Cardiac muscle cell (in vitro differentiated cells and primary cell): ENCODE measurements at regions not wholly inside any gene's neighbourhood (a gene's known extent, or its start where the extent isn't known, plus 50 kb on each side); places are given as distances from the start of the nearest gene placed in this dataset.

ENCODE experiments used
- DNase-seq, 2 donors: peaks; one replicate each; pipeline versions ENCODE4 v3.0.0 to v3.0.0-alpha.2; 2010 to 2017; ENCODE audit warnings: low read depth in 1 of 2, low spot score in 1 of 2
- H3K27ac ChIP-seq: fragments of 200-600 bp; sonication (generic); 2 replicates; pipeline ENCODE4 v1.5.1; 2016
- H3K27me3 ChIP-seq: fragments of 200-600 bp; sonication (generic); 2 replicates; pipeline ENCODE4 v1.6.0; 2016; ENCODE audit warnings: control low read depth
- H3K36me3 ChIP-seq: fragments of 200-600 bp; sonication (generic); 2 replicates; pipeline ENCODE4 v1.5.1; 2016; ENCODE audit warnings: control low read depth
- H3K4me1 ChIP-seq: fragments of 200-600 bp; sonication (generic); 2 replicates; pipeline ENCODE4 v1.8.1; 2017; ENCODE audit warnings: low read depth, mild to moderate bottlenecking, mixed run types
- H3K4me3 ChIP-seq: fragments of 200-600 bp; sonication (generic); 2 replicates; pipeline ENCODE4 v1.5.1; 2016; ENCODE audit warnings: mild to moderate bottlenecking
- H3K9me3 ChIP-seq: fragments of 200-600 bp; sonication (generic); 2 replicates; pipeline ENCODE4 v1.5.1; 2017; ENCODE audit warnings: low read depth, mild to moderate bottlenecking, control low read depth
- CTCF ChIP-seq: IDR thresholded peaks from 2 replicates; pipeline ENCODE4 v1.5.1; 2012; ENCODE audit warnings: low read depth, mild to moderate bottlenecking, low read length

DNA sequence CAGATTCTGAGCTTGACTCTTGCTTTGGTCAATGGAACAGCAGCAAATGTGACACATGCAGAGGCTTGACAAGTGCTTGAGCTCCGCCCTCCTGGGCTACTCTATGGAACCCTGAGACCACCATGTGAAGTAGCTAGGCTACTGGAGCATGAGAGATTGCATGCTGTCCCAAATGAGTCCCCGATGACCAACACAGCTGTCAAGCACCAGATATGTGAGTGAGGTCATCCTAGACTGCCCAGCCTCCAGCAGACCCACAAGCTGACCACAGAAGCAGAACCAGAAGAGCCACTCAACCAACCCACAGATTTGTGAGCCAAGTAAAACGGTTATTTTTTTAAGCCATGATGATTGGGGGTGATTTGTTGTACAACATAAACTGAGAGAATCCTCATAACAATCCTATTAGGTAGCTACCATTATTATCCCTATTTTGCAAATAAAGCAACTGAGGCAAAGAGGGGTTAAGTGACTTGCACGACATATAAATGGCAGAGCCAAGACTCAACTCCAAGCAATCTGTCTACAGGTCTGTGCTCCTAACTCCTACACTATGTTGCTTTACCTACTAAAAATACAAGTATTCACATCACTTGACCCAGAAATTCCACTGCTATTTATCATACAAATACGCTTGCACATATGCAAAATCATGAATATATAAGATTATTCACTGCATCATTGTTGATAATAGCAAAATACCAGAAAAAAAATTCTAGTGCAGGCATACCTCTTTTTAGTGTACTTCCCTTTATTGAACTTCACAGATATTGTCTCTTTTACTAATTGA, 136.2 kb downstream of the NDUFA12 start:
- H3K27ac ChIP-seq, result no peak overlapping the region
- no peak for DNase-seq

DNA sequence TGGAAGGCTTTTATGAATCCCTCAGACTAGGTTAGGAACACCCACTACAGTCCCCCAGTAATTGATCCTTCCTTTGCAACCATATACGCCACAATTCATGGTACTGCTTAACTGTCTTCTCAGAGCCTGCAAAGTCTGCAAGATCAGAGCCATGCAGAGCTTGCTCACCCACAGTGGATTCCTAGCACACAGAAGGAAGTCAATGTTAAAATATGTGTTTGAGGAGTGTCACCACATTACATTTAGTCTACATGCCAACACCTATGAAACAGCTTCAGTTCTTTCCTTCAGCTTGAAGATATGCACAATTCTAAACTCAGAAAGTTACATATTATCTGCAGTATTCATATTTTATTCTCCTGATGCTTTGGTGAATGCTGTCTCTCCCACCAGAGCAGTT, 138.5 kb downstream of the NDUFA12 start:
- DNase-seq, result no peak
- no peak for TF ChIP-seq CTCF
- H3K4me1 ChIP-seq, result no peaks in the 10 kb centered on the region
- peaks cover 3% of the 10 kb centered on the region for H3K27me3 ChIP-seq
- H3K9me3 ChIP-seq, result no peaks in the 10 kb centered on the region
- no peak overlapping the region for H3K4me3 ChIP-seq
- H3K27ac ChIP-seq, result no peak overlapping the region
- no peaks in the 10 kb centered on the region for H3K36me3 ChIP-seq

More for the DNA sequence above, 136.2 kb downstream of the NDUFA12 start:
- Histone ChIP-seq H3K27me3 (peaks cover 17% of the 10 kb centered on the region), H3K4me3 (no peak overlapping the region), H3K4me1 (no peaks in the 10 kb centered on the region), H3K9me3 (no peaks in the 10 kb centered on the region), H3K36me3 (no peaks in the 10 kb centered on the region)
- no peak for TF ChIP-seq CTCF

- Histone ChIP-seq H3K36me3 (no peaks in the 10 kb centered on the region), H3K27me3 (peaks cover 10% of the 10 kb centered on the region), H3K4me1 (no peaks in the 10 kb centered on the region), H3K27ac (no peak overlapping the region), H3K4me3 (no peak overlapping the region), H3K9me3 (no peaks in the 10 kb centered on the region)
- TF ChIP-seq CTCF, result no peak
- DNase-seq, result peak in 1 of 2 donors; percentile 8
These were observed 140.0 kb downstream of the NDUFA12 start for GRCh38 chr12:94863321-94864035.

DNA sequence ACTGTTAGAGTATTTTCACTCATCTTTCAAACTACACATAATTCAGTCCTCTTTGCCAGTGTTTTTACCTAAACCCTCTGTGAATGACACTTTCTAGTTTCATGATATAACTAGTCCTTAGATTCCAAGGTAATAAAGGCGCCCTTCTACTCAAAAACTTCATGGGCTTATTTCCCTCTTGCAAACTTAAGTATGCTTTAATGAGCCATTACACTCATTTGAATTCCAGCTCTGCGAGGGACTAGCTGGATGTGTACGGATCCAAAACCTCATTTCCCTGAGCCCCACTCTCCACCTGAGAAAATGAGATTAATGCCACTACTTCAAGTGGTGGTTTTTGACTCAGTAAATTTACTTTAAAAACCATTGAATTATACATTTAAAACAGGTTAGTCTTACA, 141.1 kb downstream of the NDUFA12 start:
- Histone ChIP-seq H3K4me3 (no peak overlapping the region), H3K4me1 (no peaks in the 10 kb centered on the region), H3K9me3 (no peaks in the 10 kb centered on the region), H3K27me3 (peaks cover 10% of the 10 kb centered on the region), H3K36me3 (no peaks in the 10 kb centered on the region), H3K27ac (no peak overlapping the region)
- DNase-seq, result no peak
- no peak for TF ChIP-seq CTCF

- H3K27ac ChIP-seq, result no peak overlapping the region
- H3K27me3 ChIP-seq, result peaks cover 10% of the 10 kb centered on the region
- no peaks in the 10 kb centered on the region for H3K4me1 ChIP-seq
- H3K9me3 ChIP-seq, result no peaks in the 10 kb centered on the region
- no peaks in the 10 kb centered on the region for H3K36me3 ChIP-seq
- no peak overlapping the region for H3K4me3 ChIP-seq
- DNase-seq, result no peak
- no peak for TF ChIP-seq CTCF
These were observed 147.2 kb downstream of the NDUFA12 start for GRCh38 chr12:94856324-94856723.
